ENCODE measurements at regions not wholly inside any gene's neighbourhood (a gene's known extent, or its start where the extent isn't known, plus 50 kb on each side); places are given as distances from the start of the nearest gene placed in this dataset.

DNA sequence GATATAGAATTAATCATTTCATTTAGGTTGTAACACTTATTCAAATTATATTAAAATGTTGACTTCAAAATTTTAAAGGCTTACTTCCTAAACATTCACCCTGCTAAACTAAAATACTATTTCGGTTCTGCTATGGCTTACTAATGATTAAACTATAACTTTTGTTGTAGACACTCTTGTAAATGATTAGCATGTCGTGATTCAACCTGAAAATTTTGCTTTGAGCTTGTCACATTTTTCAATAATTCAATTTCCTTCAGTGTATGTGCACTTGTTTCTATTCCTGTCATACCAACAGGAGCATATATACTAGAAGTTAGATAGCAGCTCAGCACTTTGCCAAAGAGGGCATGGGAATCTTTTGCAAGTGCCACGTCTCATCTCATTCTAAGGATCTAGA, 1018.8 kb downstream of the AMY1C start:
- H3K9me3 ChIP-seq, result no peaks in the 10 kb centered on the region
- no peak for TF ChIP-seq EP300 (IDR thresholded peaks at IDR 0.05)
- no peak for TF ChIP-seq POLR2A (IDR thresholded peaks at IDR 0.05)
- TF ChIP-seq, protein P1, sequence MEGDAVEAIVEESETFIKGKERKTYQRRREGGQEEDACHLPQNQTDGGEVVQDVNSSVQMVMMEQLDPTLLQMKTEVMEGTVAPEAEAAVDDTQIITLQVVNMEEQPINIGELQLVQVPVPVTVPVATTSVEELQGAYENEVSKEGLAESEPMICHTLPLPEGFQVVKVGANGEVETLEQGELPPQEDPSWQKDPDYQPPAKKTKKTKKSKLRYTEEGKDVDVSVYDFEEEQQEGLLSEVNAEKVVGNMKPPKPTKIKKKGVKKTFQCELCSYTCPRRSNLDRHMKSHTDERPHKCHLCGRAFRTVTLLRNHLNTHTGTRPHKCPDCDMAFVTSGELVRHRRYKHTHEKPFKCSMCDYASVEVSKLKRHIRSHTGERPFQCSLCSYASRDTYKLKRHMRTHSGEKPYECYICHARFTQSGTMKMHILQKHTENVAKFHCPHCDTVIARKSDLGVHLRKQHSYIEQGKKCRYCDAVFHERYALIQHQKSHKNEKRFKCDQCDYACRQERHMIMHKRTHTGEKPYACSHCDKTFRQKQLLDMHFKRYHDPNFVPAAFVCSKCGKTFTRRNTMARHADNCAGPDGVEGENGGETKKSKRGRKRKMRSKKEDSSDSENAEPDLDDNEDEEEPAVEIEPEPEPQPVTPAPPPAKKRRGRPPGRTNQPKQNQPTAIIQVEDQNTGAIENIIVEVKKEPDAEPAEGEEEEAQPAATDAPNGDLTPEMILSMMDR (IDR thresholded peaks at IDR 0.05), result no peak
- H3K27ac ChIP-seq, result no peak overlapping the region
- no peak for DNase-seq
- H3K27me3 ChIP-seq, result no peaks in the 10 kb centered on the region
- peaks cover 3% of the 10 kb centered on the region for H3K4me1 ChIP-seq (ENCODE audit: insufficient read depth)
- intact Hi-C loops (cut with DNase I), result no loop called here
- no peaks in the 10 kb centered on the region for H3K36me3 ChIP-seq
- H3K4me3 ChIP-seq, result no peak overlapping the region
- WGBS, 3 donors, result 80 to 86% (median 83%) methylated on average over 3 of the region's 3 CpGs

DNA sequence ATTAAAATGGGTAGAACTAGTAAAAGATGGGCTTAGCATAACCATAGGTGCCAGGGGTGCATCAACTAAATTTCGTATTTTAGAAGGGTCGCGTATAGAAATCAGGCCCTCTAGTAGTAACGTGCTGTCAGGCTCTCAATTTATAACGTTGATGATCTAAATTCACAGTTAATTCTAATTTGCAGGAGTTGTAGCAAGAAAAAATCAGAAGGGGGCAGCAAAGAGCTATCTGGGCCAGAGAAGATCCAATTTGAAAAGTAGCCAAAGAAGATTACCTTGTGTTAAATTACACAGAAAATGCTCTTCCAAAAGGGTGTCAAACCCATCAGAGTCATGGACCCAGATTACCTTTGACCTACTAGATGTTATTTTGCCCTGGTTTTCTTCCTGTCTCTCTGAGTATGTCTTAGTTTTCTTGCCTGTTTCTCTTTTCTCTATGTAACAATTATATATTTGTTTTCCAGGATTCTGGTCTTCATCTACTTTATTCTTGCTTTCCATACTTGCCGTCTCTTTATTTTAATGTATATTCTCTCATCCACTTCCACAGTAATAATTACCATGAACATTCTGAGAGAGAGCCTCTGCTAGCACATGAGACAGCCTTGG, 1030.9 kb downstream of the AMY1C start:
- Histone ChIP-seq H3K27me3 (no peaks in the 10 kb centered on the region), H3K27ac (no peak overlapping the region), H3K4me1 (ENCODE audit: insufficient read depth) (no peaks in the 10 kb centered on the region), H3K4me3 (no peak overlapping the region), H3K9me3 (no peaks in the 10 kb centered on the region), H3K36me3 (no peaks in the 10 kb centered on the region)
- DNase-seq, result no peak
- TF ChIP-seq, protein P1 (IDR thresholded peaks at IDR 0.05), result peak; percentile 45 to 65 (median 52)
- no peak for TF ChIP-seq POLR2A (IDR thresholded peaks at IDR 0.05)
- intact Hi-C loops (cut with DNase I), result no loop called here
- WGBS, 3 donors, result 8 to 14% (median 12%) methylated on average over 6 of the region's 6 CpGs

DNA sequence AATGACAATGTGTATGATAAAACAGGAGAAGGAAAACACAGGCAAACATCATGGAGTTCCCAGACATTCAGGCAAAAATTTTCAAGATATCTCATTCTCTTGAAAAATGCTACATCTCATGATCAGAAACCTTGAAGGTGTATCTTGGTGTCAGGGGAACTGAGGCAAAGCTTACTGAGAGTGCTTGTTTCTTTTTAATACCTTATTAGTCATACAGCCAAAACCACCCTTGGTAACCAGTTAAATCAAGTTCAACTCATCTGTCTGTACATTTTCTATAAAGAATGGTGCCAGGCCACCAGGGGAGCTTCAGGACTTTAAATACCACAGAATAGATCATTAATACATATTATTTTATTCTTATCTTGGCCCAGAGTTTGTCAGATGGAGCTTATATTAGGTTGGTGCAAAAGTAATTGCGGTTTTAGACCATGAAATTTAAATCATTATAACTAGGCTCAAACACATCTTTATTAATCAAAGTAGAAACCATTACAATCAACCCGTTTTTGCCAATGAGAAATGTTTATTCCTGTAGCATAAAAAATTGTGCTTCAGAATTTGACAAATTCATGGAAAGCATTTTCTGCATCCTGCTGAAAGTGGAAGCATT, 1036.0 kb downstream of the AMY1C start:
- Histone ChIP-seq H3K4me3 (no peak overlapping the region), H3K9me3 (no peaks in the 10 kb centered on the region), H3K4me1 (ENCODE audit: insufficient read depth) (no peaks in the 10 kb centered on the region), H3K36me3 (no peaks in the 10 kb centered on the region), H3K27me3 (no peaks in the 10 kb centered on the region), H3K27ac (no peak overlapping the region)
- DNase-seq, result no peak
- intact Hi-C loops (cut with DNase I), result loop anchor here in 1 of 4 donors (5.0 kb wide), 1 partner anchor 1007 kb away; no protein-coding TSS in a partner anchor
- TF ChIP-seq POLR2A (IDR thresholded peaks at IDR 0.05) (no peak), EP300 (IDR thresholded peaks at IDR 0.05) (no peak)
- TF ChIP-seq, protein P1 (IDR thresholded peaks at IDR 0.05), result no peak
- WGBS, 3 donors, result 79 to 84% (median 81%) methylated on average over 2 of the region's 2 CpGs

DNA sequence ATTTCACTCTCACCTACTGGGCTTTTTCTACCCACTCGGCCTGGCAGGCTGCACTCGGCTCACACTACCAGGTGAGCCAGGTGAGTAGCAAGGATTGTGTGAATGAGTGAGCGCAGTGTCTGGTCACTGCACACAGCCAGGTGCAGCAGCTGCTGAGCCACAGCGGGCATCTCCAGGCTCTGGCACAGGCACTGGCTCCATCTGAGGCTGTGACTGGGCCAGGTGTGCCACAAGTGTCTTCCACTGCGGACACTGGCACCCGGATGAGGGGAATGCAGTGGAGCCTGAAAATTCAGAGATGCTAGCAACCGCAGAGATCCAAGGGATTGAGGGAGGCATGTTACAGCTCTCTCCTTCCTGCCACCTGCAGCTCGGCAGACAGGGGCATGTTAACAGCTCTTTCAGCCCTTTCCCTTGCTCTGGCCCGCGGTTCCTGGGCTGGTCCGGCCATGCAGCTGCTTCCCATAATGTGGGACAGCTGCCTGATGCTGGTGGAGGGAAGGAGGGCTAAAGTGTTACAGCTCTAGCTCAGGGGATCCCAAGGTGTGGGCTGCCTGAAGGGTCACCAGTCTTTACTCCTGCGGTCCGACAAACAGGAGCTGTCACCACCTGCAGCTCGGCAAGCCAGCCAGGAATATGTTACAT, 1038.3 kb downstream of the AMY1C start:
- Histone ChIP-seq H3K4me1 (ENCODE audit: insufficient read depth) (no peaks in the 10 kb centered on the region), H3K4me3 (no peak overlapping the region), H3K27ac (no peak overlapping the region), H3K9me3 (no peaks in the 10 kb centered on the region), H3K36me3 (no peaks in the 10 kb centered on the region), H3K27me3 (no peaks in the 10 kb centered on the region)
- TF ChIP-seq EP300 (IDR thresholded peaks at IDR 0.05) (no peak), POLR2A (IDR thresholded peaks at IDR 0.05) (no peak)
- TF ChIP-seq, protein P1 (IDR thresholded peaks at IDR 0.05), result no peak
- intact Hi-C loops (cut with DNase I), result loop anchor here in 1 of 4 donors (5.0 kb wide), 1 partner anchor 1004 kb away; no protein-coding TSS in a partner anchor
- DNase-seq, result no peak
- WGBS, 3 donors, result 91 to 95% (median 92%) methylated on average over 14 of the region's 14 CpGs
